COR-L47 (cell line): ENCODE measurements at regions not wholly inside any gene's neighbourhood (a gene's known extent, or its start where the extent isn't known, plus 50 kb on each side); places are given as distances from the start of the nearest gene placed in this dataset.
"Not testable (repeated sequence)": the region's sequence is repeated elsewhere in the genome, so short reads cannot be mapped to it uniquely, and the experiment has no call there.

Experiments
- DNase-seq: peaks from one replicate; lab custom pipeline; 2025; lab: John Stamatoyannopoulos, UW

DNA sequence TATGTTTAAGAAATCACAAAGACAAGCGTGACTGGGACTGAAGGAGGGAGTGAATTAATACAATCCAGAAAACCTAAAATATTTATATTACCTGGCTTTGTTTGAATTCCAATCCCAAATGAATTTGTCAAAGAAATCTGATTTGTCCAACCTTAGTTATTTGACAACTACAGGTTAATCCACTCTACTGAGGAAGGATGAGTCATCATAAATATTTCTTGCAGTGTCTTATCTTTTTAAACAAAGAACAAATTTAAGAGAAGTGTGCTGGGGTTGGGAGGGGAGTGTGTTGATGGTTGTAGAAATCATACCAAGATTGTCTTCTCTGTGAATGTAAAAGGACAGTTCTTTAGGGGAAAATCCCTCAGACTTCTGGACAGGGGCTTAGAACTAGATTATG is 1106.3 kb upstream of the SLC39A10 start:
- no peak for DNase-seq

- no peak for DNase-seq
Measured at GRCh38 chr2:194549387-194549786, 1107.6 kb upstream of the SLC39A10 start.

GRCh38 chr2:194545978-194546377 is 1111.0 kb upstream of the SLC39A10 start:
- no peak for DNase-seq

- no peak for DNase-seq
Measured at GRCh38 chr2:194539425-194539824, 1117.6 kb upstream of the SLC39A10 start.

GRCh38 chr2:194526121-194526520 is 1130.9 kb upstream of the SLC39A10 start:
- DNase-seq: no peak

DNA sequence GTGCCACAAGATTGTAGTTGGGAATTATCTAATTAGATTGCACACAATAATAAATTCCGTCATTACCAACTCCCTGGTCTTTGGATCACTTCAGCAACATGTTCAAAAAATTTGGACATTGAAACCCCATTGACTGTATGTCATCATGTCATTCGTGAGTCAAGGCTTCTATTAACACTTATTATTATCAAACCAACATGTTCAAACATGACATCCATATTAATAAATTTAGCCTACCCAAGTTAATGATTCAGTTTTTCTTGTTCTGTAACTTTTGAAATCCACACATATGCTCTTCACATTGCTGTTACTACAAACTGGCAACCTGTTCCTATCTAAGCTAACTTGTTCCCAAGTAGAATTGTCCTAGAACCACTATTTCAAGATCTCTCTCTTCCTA is 1142.7 kb upstream of the SLC39A10 start:
- no peak for DNase-seq

GRCh38 chr2:194511070-194511469 is 1146.0 kb upstream of the SLC39A10 start:
- not testable (repeated sequence) for DNase-seq

DNA sequence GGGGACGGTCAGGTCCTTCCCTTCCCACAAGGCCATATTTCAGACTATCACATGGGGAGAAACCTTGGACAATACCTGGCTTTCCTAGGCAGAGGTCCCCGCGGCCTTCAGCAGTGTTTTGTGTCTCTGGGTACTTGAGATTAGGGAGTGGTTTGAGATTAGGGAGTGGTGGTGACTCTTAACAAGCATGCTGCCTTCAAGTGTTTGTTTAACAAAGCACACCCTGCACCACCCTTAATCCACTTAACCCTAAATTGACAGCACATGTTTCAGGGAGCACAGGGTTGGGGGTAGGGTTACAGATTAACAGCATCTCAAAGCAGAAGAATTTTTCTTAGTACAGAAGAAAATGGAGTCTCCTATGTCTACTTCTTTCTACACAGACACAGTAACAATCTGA is 1152.2 kb upstream of the SLC39A10 start:
- DNase-seq: not testable (repeated sequence)

DNA sequence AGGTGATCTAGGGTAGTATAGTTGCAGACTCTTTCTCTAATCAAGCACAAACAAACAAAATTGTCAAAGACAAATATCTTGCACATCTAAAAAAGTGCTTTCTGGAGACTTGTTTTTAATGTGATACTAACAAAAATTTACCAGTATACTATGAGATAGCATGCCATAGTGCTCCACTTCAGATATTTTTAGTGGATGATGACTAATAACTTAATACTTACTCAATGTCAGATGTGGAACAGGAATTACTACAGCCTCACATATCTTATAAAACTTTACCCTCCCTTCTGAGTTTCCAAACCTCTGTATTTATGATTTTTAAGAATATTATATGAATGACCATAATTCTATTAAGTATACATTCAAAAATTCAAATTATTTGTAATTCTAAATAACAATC is 1162.0 kb upstream of the SLC39A10 start:
- DNase-seq: no peak

DNA sequence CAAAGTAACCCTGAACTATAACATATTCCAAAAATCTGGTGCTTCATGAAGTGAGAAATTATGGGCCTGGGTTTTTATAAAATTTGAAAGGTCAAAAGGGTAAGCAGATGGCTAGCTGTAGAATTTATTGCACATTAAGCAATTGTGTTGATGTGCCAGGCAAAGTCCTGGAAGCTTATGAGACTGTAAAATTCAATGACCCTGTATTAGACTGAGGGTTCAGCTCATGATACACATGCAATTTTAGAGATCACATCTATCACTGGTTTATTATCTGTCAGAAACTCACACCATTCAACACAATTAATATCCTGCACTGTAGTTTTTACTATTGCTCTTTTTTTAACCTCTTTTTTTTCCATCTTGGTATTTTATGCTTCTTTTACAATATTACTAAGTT is 1162.6 kb upstream of the SLC39A10 start:
- no peak for DNase-seq

DNA sequence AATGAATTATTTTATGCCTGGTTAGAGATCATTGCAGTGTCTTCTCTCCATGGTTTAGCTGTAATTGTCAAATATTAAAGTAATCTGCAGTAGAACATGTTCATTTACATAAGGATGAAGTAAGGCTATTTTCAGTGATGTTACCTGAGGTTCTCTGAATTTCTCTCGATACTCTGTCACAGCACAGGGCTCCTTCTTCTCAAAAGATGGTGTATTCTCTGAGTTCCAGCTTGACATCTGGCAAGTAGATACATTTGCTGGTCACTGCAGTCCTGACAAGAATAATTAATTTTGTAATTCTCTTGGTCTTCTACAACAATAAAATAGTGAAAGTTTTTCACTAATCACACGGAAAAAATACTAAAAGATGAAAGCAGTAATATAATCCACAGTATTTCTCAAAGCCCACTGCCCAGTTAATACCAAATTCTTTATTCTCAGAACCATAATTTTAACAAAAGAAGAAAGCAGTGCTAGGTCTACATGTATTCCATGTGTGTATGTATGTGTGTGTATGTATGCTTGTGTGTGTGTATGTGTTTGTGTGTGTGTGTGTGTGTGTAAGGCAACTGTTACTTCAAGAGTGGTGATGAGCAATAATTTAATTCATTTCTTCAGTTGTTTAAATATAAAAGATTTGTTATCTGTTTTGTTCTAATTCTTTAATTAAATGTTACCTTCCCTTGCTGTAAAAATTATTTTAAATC is 1165.5 kb upstream of the SLC39A10 start:
- no peak for DNase-seq

- no peak for DNase-seq
Measured at GRCh38 chr2:194486326-194486725, 1170.7 kb upstream of the SLC39A10 start.

DNA sequence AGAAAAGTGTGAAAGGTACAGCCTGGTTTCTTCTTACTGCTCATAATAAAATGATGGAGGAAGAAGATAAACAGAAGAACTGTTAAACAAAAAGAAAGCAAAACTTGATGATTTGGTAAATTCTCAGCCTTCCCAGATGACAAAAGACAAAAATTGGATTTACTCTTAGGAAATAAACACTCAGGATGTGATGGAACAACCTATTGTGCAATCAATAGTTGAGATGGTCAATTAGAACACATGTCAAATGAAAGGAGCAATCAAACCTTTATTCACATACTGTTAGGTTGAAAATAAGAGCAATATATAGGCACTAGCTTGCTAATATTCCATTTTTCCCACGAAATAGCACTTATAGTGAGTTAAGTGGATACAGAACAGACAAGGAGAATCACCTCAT is 1174.0 kb upstream of the SLC39A10 start:
- DNase-seq: no peak

- no peak for DNase-seq
Measured at GRCh38 chr2:194465641-194466040, 1191.4 kb upstream of the SLC39A10 start.

DNA sequence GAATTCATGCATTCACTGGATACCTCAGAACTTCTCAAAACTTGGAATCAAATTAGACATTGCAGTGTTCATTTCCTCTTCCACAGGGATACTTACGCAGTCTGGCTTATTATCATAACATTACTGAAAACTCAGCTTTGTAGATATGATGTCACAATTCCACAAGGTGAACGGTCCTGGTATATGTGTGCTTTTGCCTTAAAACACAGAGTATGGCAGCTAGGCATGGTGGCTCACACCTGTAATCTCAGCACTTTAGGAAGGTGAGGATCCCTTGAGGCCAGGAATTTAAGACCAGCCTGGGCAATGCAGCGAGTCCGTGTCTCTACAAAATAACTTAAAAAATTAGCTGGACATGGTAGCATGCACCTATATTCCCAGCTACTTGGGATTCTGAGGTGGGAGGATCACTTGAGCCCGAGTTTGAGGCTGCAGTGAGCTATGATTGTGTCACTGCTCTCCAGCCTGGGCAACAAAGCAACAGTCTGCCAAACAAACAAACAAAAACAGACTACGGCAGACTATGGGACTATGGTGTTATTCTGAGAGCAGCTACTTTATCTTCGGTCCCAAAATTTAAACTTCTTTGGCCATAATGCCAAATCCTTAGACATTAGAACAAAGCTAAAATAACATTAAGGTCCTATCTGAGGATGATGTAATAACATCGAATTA is 1191.9 kb upstream of the SLC39A10 start:
- no peak for DNase-seq

- not testable (repeated sequence) for DNase-seq
Measured at GRCh38 chr2:194462883-194463282, 1194.1 kb upstream of the SLC39A10 start.

DNA sequence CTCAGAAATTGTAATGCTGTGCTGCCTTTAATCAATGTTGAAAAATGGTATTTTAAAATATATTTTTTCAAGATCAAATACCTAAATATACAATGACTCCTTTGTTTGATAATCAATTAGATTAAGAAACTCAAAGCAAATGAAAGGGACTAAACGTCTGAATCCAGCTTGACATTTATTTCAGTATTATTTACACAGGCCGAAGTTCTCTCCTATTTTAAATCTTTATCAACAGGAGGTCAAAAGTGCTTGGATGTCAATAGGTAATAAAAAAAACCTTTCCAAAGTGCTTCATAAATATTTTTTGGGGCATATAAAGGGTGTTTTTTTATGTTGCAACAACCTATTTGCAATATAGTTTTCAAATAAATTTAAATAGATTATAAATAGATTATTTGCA is 1201.7 kb upstream of the SLC39A10 start:
- DNase-seq: no peak

GRCh38 chr2:194452504-194452903 is 1204.5 kb upstream of the SLC39A10 start:
- DNase-seq: no peak

- DNase-seq: no peak
Measured at GRCh38 chr2:194445226-194445625, 1211.8 kb upstream of the SLC39A10 start.

- DNase-seq: no peak
Measured at GRCh38 chr2:194443926-194444325, 1213.1 kb upstream of the SLC39A10 start.

GRCh38 chr2:194424683-194425209 is 1232.3 kb upstream of the SLC39A10 start:
- DNase-seq: no peak

DNA sequence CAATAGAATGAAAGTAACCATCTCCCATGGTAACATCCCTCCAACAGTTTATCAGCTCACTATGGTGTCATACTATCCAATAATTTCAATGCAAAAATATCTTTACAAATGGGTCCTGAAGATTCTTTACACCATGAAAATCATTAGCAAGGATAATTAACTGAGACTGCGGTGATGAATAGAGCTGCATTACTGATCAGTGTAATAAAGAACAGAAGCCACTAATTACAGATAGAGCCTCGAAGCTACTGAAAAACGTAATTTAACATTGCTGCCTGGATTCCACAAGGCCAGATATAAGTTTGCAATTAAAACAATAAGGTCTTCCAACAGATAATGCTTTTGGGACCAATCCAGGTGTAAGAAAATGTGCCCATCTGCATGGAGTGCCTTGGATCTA is 1245.8 kb upstream of the SLC39A10 start:
- DNase-seq: no peak

DNA sequence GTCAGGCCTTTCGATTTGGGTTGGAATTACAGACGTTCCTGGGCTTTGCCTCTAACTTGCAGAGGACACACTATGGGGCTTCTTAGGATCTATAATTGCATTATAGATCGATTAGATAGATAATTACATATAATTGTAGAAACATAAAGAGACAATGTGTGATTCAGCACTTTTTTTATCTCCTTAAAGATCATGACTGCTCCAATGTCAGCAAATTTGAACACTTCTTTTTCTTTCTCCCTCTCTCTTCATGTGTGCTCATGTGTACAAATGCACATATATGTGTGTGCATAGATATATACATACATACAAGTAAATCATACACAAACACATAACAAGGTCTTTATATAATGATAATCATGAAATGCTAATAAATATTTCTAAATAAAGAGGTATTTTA is 1261.2 kb upstream of the SLC39A10 start:
- no peak for DNase-seq

DNA sequence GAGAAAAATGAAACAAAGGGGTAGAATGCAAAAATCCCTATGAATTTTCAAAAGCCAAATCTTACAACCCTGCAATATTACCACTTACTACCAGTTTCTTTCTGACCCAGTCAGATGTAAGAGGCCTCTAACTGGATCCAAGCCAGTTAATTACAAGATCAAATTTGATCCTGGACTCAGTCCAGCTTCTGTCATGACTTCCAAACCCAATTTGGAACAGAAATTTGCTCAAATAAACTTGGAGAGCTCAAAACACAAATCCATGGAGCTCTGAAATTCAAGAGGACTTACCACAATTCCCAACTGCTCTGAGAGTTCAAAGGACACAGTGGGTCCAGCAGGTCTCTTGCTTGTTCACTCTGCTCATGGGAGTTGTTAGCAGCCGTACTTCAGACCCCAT is 1271.7 kb upstream of the SLC39A10 start:
- DNase-seq: no peak
